ENCODE measurements at regions not wholly inside any gene's neighbourhood (a gene's known extent, or its start where the extent isn't known, plus 50 kb on each side); places are given as distances from the start of the nearest gene placed in this dataset.

- TF ChIP-seq CTCF (conservative IDR thresholded peaks at IDR 0.05 in 1 of 2, IDR thresholded peaks at IDR 0.05 in 1 of 2; ENCODE audit: low read depth in 1 of 2, low read length in 2 of 2) = no peak
- no peak for TF ChIP-seq EZH2 (IDR thresholded peaks at IDR 0.05; ENCODE audit: low read length, missing control alignments)
Observed at GRCh38 chr2:120510751-120511395, 164.9 kb downstream of the INHBB start.
